Gastrocnemius medialis (tissue), 4 donors: ENCODE measurements at regions not wholly inside any gene's neighbourhood (a gene's known extent, or its start where the extent isn't known, plus 50 kb on each side); places are given as distances from the start of the nearest gene placed in this dataset.
A peak's percentile ranks its signal among the peaks of the same experiment; 100 is the strongest.

Experiments
- ATAC-seq, 2 donors: fragments of 150-250 bp; one replicate each; pipeline ENCODE4 v1.9.1; 2016
- DNase-seq, 2 donors: peaks; one replicate each; pipeline ENCODE4 v3.0.0-alpha.2; 2019
- H3K27ac ChIP-seq, 4 donors: fragments of 200-600 bp; sonication (generic); 1 replicate in 1 of 4; 2 replicates in 3 of 4; pipeline ENCODE4 v1.5.1; 2016 to 2018; ENCODE audit warnings: mild to moderate bottlenecking in 2 of 4, moderate library complexity in 1 of 4
- H3K27me3 ChIP-seq, 3 donors: fragments of 200-600 bp; sonication (generic) in 2 of 3; 1 replicate in 1 of 3; 2 replicates in 2 of 3; pipeline versions ENCODE4 v1.5.1 to v1.6.0; 2016 to 2019; ENCODE audit warnings: mild to moderate bottlenecking in 1 of 3, moderate library complexity in 1 of 3
- H3K36me3 ChIP-seq, 2 donors: fragments of 200-600 bp; sonication (generic) in 1 of 2; one replicate each; pipeline ENCODE4 v1.5.1; 2017 to 2018
- H3K4me1 ChIP-seq, 2 donors: fragments of 200-600 bp; sonication (generic) in 1 of 2; one replicate each; pipeline ENCODE4 v1.5.1; 2016 to 2017; ENCODE audit warnings: mild to moderate bottlenecking in 2 of 2
- H3K4me3 ChIP-seq, 4 donors: fragments of 200-600 bp; sonication (generic) in 3 of 4; 1 replicate in 1 of 4; 2 replicates in 3 of 4; pipeline ENCODE4 v1.5.1; 2016 to 2019; ENCODE audit warnings: mild to moderate bottlenecking in 2 of 4
- H3K9me3 ChIP-seq, 3 donors: fragments of 200-600 bp; sonication (generic) in 2 of 3; 1 replicate in 1 of 3; 2 replicates in 2 of 3; pipeline ENCODE4 v1.5.1; 2016 to 2019
- POLR2A ChIP-seq, 2 donors: fragments of 450-650 bp; IDR thresholded peaks; one replicate each; pipeline ENCODE4 v1.6.1; 2017; ENCODE audit warnings: antibody characterized with exemption in 2 of 2, mild to moderate bottlenecking in 2 of 2, moderate library complexity in 2 of 2
- in situ Hi-C, 4 donors: fragments of 200-750 bp; cut with MboI; loops; one replicate each; pipeline versions ENCODE4 v1.15.0 to v1.8.0; 2017; ENCODE audit warnings: low sequenced_read_pairs in 4 of 4
- intact Hi-C: fragments of 100-400 bp; cut with DNase I; formaldehyde crosslinking; loops from one replicate; pipeline ENCODE4 v1.15.1; 2023; ENCODE audit warnings: low total_unique reads
- TF ChIP-seq, protein P1 (sequence below), 5 experiments: fragments of 450-650 bp in 3 of 5; fragments of 200-600 bp in 2 of 5; sonication (generic) in 2 of 5; IDR thresholded peaks in 4 of 5; conservative IDR thresholded peaks in 1 of 5; 1 replicate in 4 of 5; 2 replicates in 1 of 5; pipeline ENCODE4 v1.5.1; 2016 to 2019; ENCODE audit warnings: antibody characterized with exemption in 5 of 5, mild to moderate bottlenecking in 3 of 5, moderate library complexity in 3 of 5

DNA sequence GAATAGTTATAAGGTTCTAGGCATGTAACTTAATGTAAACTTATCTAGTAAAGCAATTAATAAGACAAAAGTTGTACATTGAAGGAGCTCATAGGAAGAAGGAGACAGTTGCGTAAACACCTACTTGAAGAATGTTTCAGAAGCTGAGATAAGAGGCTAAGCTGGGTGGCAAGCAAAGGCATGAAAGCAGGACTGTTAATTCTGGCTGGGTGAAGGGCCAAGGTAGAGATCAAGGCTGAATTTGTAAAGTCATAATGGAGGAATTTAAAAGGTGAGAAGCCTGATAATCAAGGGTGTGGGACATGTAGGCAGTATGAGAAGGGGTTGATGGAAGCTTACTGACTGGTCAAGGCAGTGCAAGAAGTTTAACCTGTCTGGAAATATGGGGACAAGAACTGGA, 80.4 kb upstream of the TGFBR2 start:
- intact Hi-C loops = no loop called here
- no peaks in the 10 kb centered on the region for H3K27me3 ChIP-seq

DNA sequence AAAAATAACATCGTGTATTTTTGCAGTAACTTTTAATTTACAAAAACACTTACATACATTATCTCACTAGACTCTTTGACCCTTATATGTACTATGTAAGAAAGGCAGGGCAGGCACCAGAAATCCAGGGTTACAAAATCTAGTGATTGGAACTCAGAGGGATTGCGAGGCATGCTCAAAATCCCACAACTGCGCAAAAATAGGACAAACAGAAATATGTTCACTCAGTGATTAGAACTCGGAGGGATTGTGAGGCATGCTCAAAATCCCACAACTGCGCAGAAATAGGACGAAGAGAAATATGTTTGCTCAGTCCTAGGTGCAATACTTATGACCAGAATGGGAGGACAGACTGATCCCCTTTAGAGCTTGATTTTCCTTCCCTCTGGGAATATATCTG, 79.2 kb upstream of the TGFBR2 start:
- ATAC-seq (no peak), DNase-seq (no peak)
- in situ Hi-C loops = no loop called here
- peak overlapping the region in 2 of 4 donors; percentile 51 to 65 for H3K27ac ChIP-seq
- no peak for TF ChIP-seq POLR2A (IDR thresholded peaks at IDR 0.05)
- TF ChIP-seq, protein P1, sequence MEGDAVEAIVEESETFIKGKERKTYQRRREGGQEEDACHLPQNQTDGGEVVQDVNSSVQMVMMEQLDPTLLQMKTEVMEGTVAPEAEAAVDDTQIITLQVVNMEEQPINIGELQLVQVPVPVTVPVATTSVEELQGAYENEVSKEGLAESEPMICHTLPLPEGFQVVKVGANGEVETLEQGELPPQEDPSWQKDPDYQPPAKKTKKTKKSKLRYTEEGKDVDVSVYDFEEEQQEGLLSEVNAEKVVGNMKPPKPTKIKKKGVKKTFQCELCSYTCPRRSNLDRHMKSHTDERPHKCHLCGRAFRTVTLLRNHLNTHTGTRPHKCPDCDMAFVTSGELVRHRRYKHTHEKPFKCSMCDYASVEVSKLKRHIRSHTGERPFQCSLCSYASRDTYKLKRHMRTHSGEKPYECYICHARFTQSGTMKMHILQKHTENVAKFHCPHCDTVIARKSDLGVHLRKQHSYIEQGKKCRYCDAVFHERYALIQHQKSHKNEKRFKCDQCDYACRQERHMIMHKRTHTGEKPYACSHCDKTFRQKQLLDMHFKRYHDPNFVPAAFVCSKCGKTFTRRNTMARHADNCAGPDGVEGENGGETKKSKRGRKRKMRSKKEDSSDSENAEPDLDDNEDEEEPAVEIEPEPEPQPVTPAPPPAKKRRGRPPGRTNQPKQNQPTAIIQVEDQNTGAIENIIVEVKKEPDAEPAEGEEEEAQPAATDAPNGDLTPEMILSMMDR (IDR thresholded peaks at IDR 0.05 in 4 of 5, conservative IDR thresholded peaks at IDR 0.05 in 1 of 5) = no peak
- H3K36me3 ChIP-seq = no peaks in the 10 kb centered on the region
- intact Hi-C loops = no loop called here
- H3K4me3 ChIP-seq = no peak overlapping the region
- H3K4me1 ChIP-seq = no peaks in the 10 kb centered on the region
- no peaks in the 10 kb centered on the region for H3K27me3 ChIP-seq
- no peaks in the 10 kb centered on the region for H3K9me3 ChIP-seq

More for the DNA sequence above, 80.4 kb upstream of the TGFBR2 start:
- TF ChIP-seq, protein P1 (IDR thresholded peaks at IDR 0.05 in 4 of 5, conservative IDR thresholded peaks at IDR 0.05 in 1 of 5) = no peak
- H3K4me1 ChIP-seq = no peaks in the 10 kb centered on the region
- H3K36me3 ChIP-seq = no peaks in the 10 kb centered on the region
- no peaks in the 10 kb centered on the region for H3K9me3 ChIP-seq
- in situ Hi-C loops = no loop called here
- no peak for ATAC-seq
- H3K4me3 ChIP-seq = no peak overlapping the region
- DNase-seq = no peak
- H3K27ac ChIP-seq = no peak overlapping the region

DNA sequence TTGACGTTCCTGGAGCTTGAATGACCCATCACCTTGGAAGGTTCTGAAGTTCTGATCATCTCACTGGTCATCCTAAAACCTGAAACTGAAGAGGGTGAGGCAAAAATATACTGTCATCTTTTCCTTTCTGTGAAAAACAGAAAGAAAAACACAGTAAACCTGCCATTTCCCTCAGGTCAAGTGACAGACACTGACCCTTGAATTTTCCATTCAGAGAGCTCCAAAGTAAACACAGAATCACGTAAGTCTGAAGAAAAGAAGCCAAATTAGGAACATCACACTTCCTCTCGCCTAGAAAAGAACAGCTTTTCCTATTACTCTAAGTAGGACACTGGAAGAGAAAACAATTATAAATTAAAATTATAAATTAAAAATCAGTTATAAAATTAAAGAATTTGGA, 78.7 kb upstream of the TGFBR2 start:
- in situ Hi-C loops (no loop called here), intact Hi-C loops (no loop called here)
- Histone ChIP-seq H3K9me3 (no peaks in the 10 kb centered on the region), H3K36me3 (no peaks in the 10 kb centered on the region), H3K27ac (peak overlapping the region in 2 of 4 donors; percentile 51 to 65), H3K27me3 (no peaks in the 10 kb centered on the region), H3K4me3 (no peak overlapping the region), H3K4me1 (no peaks in the 10 kb centered on the region)
- DNase-seq = no peak
- TF ChIP-seq POLR2A (IDR thresholded peaks at IDR 0.05) = no peak
- TF ChIP-seq, protein P1 (IDR thresholded peaks at IDR 0.05 in 4 of 5, conservative IDR thresholded peaks at IDR 0.05 in 1 of 5) = no peak
- ATAC-seq = no peak

DNA sequence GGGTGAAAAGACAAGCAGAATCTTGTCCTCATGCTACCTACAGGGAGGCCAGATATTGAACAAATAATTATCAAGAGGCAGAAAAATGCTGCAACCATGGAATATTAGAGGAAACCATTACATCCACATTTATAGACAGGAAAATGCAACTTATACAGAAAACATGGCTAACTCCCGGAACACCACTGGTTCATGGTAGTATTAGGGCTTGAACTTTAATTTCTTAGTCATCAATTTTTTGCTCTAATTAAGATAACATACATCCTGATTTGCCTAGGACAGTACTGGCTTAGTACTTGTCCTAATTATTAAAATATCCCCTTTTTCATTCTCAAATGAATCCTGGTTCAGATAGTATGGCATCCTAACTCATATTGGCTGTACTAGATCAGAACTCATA, 76.3 kb upstream of the TGFBR2 start:
- no peak overlapping the region for H3K4me3 ChIP-seq
- no peak for TF ChIP-seq POLR2A (IDR thresholded peaks at IDR 0.05)
- TF ChIP-seq, protein P1 (IDR thresholded peaks at IDR 0.05 in 4 of 5, conservative IDR thresholded peaks at IDR 0.05 in 1 of 5) = no peak
- ATAC-seq = no peak
- no peaks in the 10 kb centered on the region for H3K36me3 ChIP-seq
- no peaks in the 10 kb centered on the region for H3K4me1 ChIP-seq
- intact Hi-C loops = no loop called here
- no peaks in the 10 kb centered on the region for H3K27me3 ChIP-seq
- no peak for DNase-seq
- in situ Hi-C loops = no loop called here
- no peaks in the 10 kb centered on the region for H3K9me3 ChIP-seq
- H3K27ac ChIP-seq = no peak overlapping the region

DNA sequence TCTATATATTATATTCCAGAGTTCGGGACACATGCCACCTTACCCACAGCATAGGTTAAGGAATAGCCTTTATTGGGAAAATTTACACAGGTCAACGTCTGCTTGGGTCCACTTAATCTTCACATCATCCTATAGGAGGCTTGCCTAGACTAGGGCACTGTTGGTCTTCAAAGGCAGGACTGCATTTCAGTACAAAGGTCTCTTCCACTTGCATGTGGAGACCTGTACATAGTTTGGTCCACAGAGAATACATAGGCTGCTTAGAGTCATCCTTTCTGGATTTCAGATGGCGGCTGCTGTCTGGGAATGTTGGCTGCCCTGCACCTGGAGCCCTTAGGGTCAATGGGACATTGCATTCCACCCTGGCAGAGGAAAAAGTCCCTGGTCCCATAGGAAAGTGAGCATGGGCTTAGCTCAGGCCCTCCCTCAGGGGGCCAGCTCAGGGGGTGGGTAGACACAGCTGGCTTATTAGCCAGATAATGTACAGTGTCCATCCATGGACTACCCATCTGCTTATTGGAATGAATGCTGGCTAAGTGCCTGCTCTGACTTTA, 75.3 kb upstream of the TGFBR2 start:
- H3K4me3 ChIP-seq = no peak overlapping the region
- no peak for DNase-seq
- no peak for TF ChIP-seq POLR2A (IDR thresholded peaks at IDR 0.05)
- TF ChIP-seq, protein P1 (IDR thresholded peaks at IDR 0.05 in 4 of 5, conservative IDR thresholded peaks at IDR 0.05 in 1 of 5) = no peak
- no peaks in the 10 kb centered on the region for H3K36me3 ChIP-seq
- H3K27me3 ChIP-seq = no peaks in the 10 kb centered on the region
- in situ Hi-C loops = no loop called here
- H3K4me1 ChIP-seq = no peaks in the 10 kb centered on the region
- H3K9me3 ChIP-seq = no peaks in the 10 kb centered on the region
- intact Hi-C loops = no loop called here
- no peak for ATAC-seq
- no peak overlapping the region for H3K27ac ChIP-seq
